Peyer's patch (tissue), 4 donors: ENCODE measurements at regions not wholly inside any gene's neighbourhood (a gene's known extent, or its start where the extent isn't known, plus 50 kb on each side); places are given as distances from the start of the nearest gene placed in this dataset.

Experiments
- CTCF ChIP-seq, 6 experiments: fragments of 450-650 bp in 4 of 6; fragments of 200-600 bp in 2 of 6; sonication (generic) in 1 of 6; IDR thresholded peaks; one replicate each; pipeline ENCODE4 v1.5.1; 2017 to 2019; ENCODE audit warnings: antibody characterized with exemption in 6 of 6, mild to moderate bottlenecking in 3 of 6, moderate library complexity in 1 of 6
- POLR2A ChIP-seq, 2 donors: fragments of 450-650 bp; IDR thresholded peaks; one replicate each; pipeline ENCODE4 v1.5.1; 2017; ENCODE audit warnings: antibody characterized with exemption in 2 of 2, mild to moderate bottlenecking in 2 of 2, moderate library complexity in 2 of 2

GRCh38 chr6:111980143-111980542, 73.8 kb upstream of the CCN6 start:
- TF ChIP-seq CTCF (IDR thresholded peaks at IDR 0.05) (no peak), POLR2A (IDR thresholded peaks at IDR 0.05) (no peak)
